HCT116 (cell line): ENCODE measurements at regions not wholly inside any gene's neighbourhood (a gene's known extent, or its start where the extent isn't known, plus 50 kb on each side); places are given as distances from the start of the nearest gene placed in this dataset.

ENCODE experiments used
- ATAC-seq: fragments of 200-7000 bp; cut with Tn5 transposase; 2 replicates; pipeline ENCODE4 v1.9.1; 2020; ENCODE audit warnings: mild to moderate bottlenecking, moderate library complexity
- BruUV-seq: library from RNA; stranded (reverse); fragments of 400-500 nt; replicated peaks from 2 replicates; lab custom pipeline; 2021; lab: Mats Ljungman, UMichigan
- CTCF ChIA-PET: fragments of 300-600 bp; sonication (Branson Sonifier 250); formaldehyde crosslinking; loops from one replicate; lab custom pipeline; 2021; ENCODE audit warnings: antibody characterized with exemption; lab: Charles Lee
- POLR2A ChIA-PET: fragments of 300-600, 350-600 bp; sonication (Branson Sonifier 250); formaldehyde crosslinking; loops from one replicate; lab custom pipeline; 2021; ENCODE audit warnings: antibody characterized with exemption; lab: Charles Lee
- RAD21 ChIA-PET, 2 experiments: fragments of 300-600 bp; sonication (Branson Sonifier 250); formaldehyde crosslinking; loops; one replicate each; lab custom pipeline; 2023; ENCODE audit warnings: low total read pairs in 2 of 2; ENCODE audit not compliant: uncharacterized antibody in 2 of 2, unreplicated experiment in 2 of 2, low non-redundant PET in 1 of 2; lab: Charles Lee
- DNase-seq: peaks from one replicate; pipeline ENCODE4 v3.0.0-alpha.2; 2010; ENCODE audit warnings: low read depth, low spot score
- H2AFZ ChIP-seq: fragments of 200-600 bp; shearing (Covaris generic), sonication (generic); 2 replicates; pipeline ENCODE4 v1.6.1; 2017; ENCODE audit warnings: low read depth, mixed run types, mixed read lengths, antibody characterized with exemption, low read length; ENCODE audit not compliant: poor library complexity, severe bottlenecking
- H3K27ac ChIP-seq: 2 replicates; pipeline ENCODE4 v1.5.1; 2012; ENCODE audit warnings: low read depth, low read length
- H3K27me3 ChIP-seq: fragments of 200-600 bp; sonication (generic); 2 replicates; pipeline ENCODE4 v1.6.1; 2016; ENCODE audit warnings: mixed run types, low read length, mixed read lengths; ENCODE audit not compliant: insufficient read depth
- H3K36me3 ChIP-seq, 2 experiments: fragments of 200-500 bp in 1 of 2; fragments of 200-600 bp in 1 of 2; sonication (Bioruptor generic) in 1 of 2; sonication (generic) in 1 of 2; 2 replicates each; pipeline versions ENCODE4 v1.5.1 to v1.6.1; 2014 to 2016; ENCODE audit warnings: low read length in 2 of 2, inconsistent platforms in 1 of 2, mixed read lengths in 1 of 2, mixed run types in 1 of 2; ENCODE audit not compliant: insufficient read depth in 2 of 2, control insufficient read depth in 1 of 2
- H3K4me1 ChIP-seq, 2 experiments: fragments of 200-600 bp in 1 of 2; sonication (generic) in 1 of 2; 2 replicates each; pipeline versions ENCODE4 v1.5.1 to v1.6.1; 2012 to 2017; ENCODE audit warnings: low read length in 2 of 2, inconsistent platforms in 1 of 2, mild to moderate bottlenecking in 1 of 2, mixed read lengths in 1 of 2, mixed run types in 1 of 2, moderate library complexity in 1 of 2; ENCODE audit not compliant: insufficient read depth in 2 of 2, control insufficient read depth in 1 of 2
- H3K4me2 ChIP-seq: fragments of 200-600 bp; sonication (generic); 2 replicates; pipeline ENCODE4 v1.6.1; 2017; ENCODE audit warnings: mixed run types, low read length, mixed read lengths
- H3K4me3 ChIP-seq, 2 experiments: fragments of 200-600 bp in 1 of 2; sonication (generic) in 1 of 2; replicated peaks in 1 of 2; 2 replicates each; pipeline ENCODE4 v1.5.1; 2011 to 2016; ENCODE audit warnings: low read length in 2 of 2, control low read depth in 1 of 2, low read depth in 1 of 2, mild to moderate bottlenecking in 1 of 2, mixed read lengths in 1 of 2, mixed run types in 1 of 2
- H3K79me2 ChIP-seq: fragments of 200-600 bp; sonication (generic); 2 replicates; pipeline ENCODE4 v1.6.1; 2017; ENCODE audit warnings: mild to moderate bottlenecking, mixed run types, low read length, moderate library complexity, mixed read lengths; ENCODE audit not compliant: insufficient read depth
- H3K9ac ChIP-seq: fragments of 200-600 bp; sonication (generic); 2 replicates; pipeline ENCODE4 v1.6.1; 2016; ENCODE audit warnings: low read length, mixed read lengths
- H3K9me2 ChIP-seq: fragments of 200-600 bp; sonication (generic), shearing (Covaris generic); 2 replicates; pipeline ENCODE4 v1.6.1; 2017; ENCODE audit warnings: mixed run types, mild to moderate bottlenecking, moderate library complexity; ENCODE audit not compliant: insufficient read depth
- H3K9me3 ChIP-seq, 2 experiments: fragments of 200-500 bp in 1 of 2; fragments of 200-600 bp in 1 of 2; sonication (Bioruptor generic) in 1 of 2; sonication (generic) in 1 of 2; 2 replicates each; pipeline ENCODE4 v1.6.1; 2014 to 2017; ENCODE audit warnings: low read length in 2 of 2, mixed read lengths in 2 of 2, inconsistent platforms in 1 of 2, low read depth in 1 of 2, mild to moderate bottlenecking in 1 of 2, mixed run types in 1 of 2, moderate library complexity in 1 of 2; ENCODE audit not compliant: control insufficient read depth in 1 of 2, insufficient read depth in 1 of 2
- H4K20me1 ChIP-seq: fragments of 200-600 bp; sonication (generic), shearing (Covaris generic); 2 replicates; pipeline ENCODE4 v1.6.1; 2017; ENCODE audit warnings: mixed run types, mild to moderate bottlenecking, moderate library complexity; ENCODE audit not compliant: insufficient read depth
- CBX3 ChIP-seq: IDR thresholded peaks from 2 replicates; pipeline ENCODE4 v1.6.1; 2012; ENCODE audit warnings: low read depth
- EGR1 ChIP-seq: IDR thresholded peaks from 2 replicates; pipeline ENCODE4 v1.6.1; 2012; ENCODE audit warnings: low read depth
- ELF1 ChIP-seq: IDR thresholded peaks from 2 replicates; pipeline ENCODE4 v1.6.1; 2012; ENCODE audit warnings: low read depth, borderline replicate concordance
- EZH2phosphoT487 ChIP-seq: fragments of 200-600 bp; IDR thresholded peaks from 2 replicates; pipeline ENCODE4 v1.6.1; 2018; ENCODE audit warnings: antibody characterized with exemption, borderline replicate concordance
- FOSL1 ChIP-seq: IDR thresholded peaks from 2 replicates; pipeline ENCODE4 v1.6.1; 2012; ENCODE audit warnings: low read depth
- POLR2A ChIP-seq: IDR thresholded peaks from 2 replicates; pipeline ENCODE4 v1.7.0; 2011; ENCODE audit warnings: borderline replicate concordance; ENCODE audit not compliant: insufficient read depth, insufficient read length; ENCODE audit errors: extremely low read depth
- POLR2AphosphoS5 ChIP-seq: IDR thresholded peaks from 2 replicates; pipeline ENCODE4 v1.6.1; 2011; ENCODE audit warnings: mild to moderate bottlenecking, low read depth, low read length, moderate library complexity
- RAD21 ChIP-seq: IDR thresholded peaks from 2 replicates; pipeline ENCODE4 v1.6.1; 2012; ENCODE audit warnings: low read depth, mild to moderate bottlenecking
- SIN3A ChIP-seq: IDR thresholded peaks from 2 replicates; pipeline ENCODE4 v1.6.1; 2012; ENCODE audit warnings: low read depth
- SP1 ChIP-seq: IDR thresholded peaks from 2 replicates; pipeline ENCODE4 v1.6.1; 2012; ENCODE audit warnings: low read depth
- SRF ChIP-seq: IDR thresholded peaks from 2 replicates; pipeline ENCODE4 v1.6.1; 2012; ENCODE audit warnings: low read depth
- TCF7L2 ChIP-seq: IDR thresholded peaks from 2 replicates; pipeline ENCODE4 v1.7.0; 2011; ENCODE audit warnings: borderline replicate concordance, inconsistent platforms; ENCODE audit not compliant: insufficient read depth, insufficient read length; ENCODE audit errors: extremely low read depth
- YY1 ChIP-seq: IDR thresholded peaks from 2 replicates; pipeline ENCODE4 v1.6.1; 2011; ENCODE audit warnings: low read length, low read depth, moderate library complexity, mild to moderate bottlenecking; ENCODE audit not compliant: insufficient replicate concordance; ENCODE audit errors: extremely low read depth
- ZFX ChIP-seq: fragments of 450-650 bp; IDR thresholded peaks from 2 replicates; pipeline ENCODE4 v1.6.1; 2017
- ZNF274 ChIP-seq: fragments of 200-500 bp; sonication (Bioruptor generic); IDR thresholded peaks from 2 replicates; pipeline ENCODE4 v1.6.1; 2014; ENCODE audit warnings: mild to moderate bottlenecking, low read depth, low read length, inconsistent platforms
- intact Hi-C: fragments of 100-400 bp; cut with micrococcal nuclease; formaldehyde crosslinking; loops from 2 replicates; pipeline ENCODE4 v1.10.0; 2022
- TF ChIP-seq, protein P1 (sequence below): IDR thresholded peaks from 2 replicates; pipeline ENCODE4 v1.6.1; 2012; ENCODE audit warnings: low read depth
- TF ChIP-seq, protein P2 (sequence below): IDR thresholded peaks from 2 replicates; pipeline ENCODE4 v1.6.1; 2011; ENCODE audit warnings: mild to moderate bottlenecking, low read length, moderate library complexity; ENCODE audit not compliant: insufficient replicate concordance; ENCODE audit errors: extremely low read depth

DNA sequence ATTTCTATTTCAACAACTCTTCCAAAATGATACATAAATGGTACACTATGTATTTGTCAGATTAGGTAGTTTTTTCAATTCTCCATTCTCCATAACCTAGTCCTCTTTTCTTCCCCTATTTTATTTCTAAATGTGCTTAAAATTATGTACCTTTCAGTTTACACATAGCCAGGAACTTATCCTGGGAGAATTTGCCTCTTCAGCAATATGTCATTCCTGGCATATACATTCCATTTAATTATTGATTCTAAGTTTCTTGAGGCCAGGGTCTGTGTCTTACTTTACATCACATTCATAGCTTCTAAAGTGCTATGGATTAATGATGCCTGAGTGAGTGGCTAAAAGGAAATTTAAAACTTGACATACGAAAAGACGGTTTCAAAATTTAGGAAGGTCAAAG lies 199.8 kb downstream of the PDGFRA start:
- Histone ChIP-seq H3K4me1 (no peaks in the 10 kb centered on the region), H4K20me1 (no peaks in the 10 kb centered on the region), H3K27ac (no peak overlapping the region), H3K79me2 (no peaks in the 10 kb centered on the region), H2AFZ (no peak overlapping the region), H3K27me3 (peaks cover 43% of the 10 kb centered on the region), H3K4me3 (no peak overlapping the region), H3K4me2 (no peak overlapping the region), H3K36me3 (no peaks in the 10 kb centered on the region), H3K9ac (no peak overlapping the region), H3K9me3 (no peaks in the 10 kb centered on the region), H3K9me2 (no peaks in the 10 kb centered on the region)
- TF ChIP-seq EZH2phosphoT487 (no peak), TCF7L2 (no peak), SP1 (no peak), FOSL1 (no peak), POLR2A (no peak), ZNF274 (no peak), POLR2AphosphoS5 (no peak), ELF1 (no peak), SIN3A (no peak), CBX3 (no peak), ZFX (no peak), EGR1 (no peak), SRF (no peak), RAD21 (no peak), YY1 (no peak)
- TF ChIP-seq, protein P1, sequence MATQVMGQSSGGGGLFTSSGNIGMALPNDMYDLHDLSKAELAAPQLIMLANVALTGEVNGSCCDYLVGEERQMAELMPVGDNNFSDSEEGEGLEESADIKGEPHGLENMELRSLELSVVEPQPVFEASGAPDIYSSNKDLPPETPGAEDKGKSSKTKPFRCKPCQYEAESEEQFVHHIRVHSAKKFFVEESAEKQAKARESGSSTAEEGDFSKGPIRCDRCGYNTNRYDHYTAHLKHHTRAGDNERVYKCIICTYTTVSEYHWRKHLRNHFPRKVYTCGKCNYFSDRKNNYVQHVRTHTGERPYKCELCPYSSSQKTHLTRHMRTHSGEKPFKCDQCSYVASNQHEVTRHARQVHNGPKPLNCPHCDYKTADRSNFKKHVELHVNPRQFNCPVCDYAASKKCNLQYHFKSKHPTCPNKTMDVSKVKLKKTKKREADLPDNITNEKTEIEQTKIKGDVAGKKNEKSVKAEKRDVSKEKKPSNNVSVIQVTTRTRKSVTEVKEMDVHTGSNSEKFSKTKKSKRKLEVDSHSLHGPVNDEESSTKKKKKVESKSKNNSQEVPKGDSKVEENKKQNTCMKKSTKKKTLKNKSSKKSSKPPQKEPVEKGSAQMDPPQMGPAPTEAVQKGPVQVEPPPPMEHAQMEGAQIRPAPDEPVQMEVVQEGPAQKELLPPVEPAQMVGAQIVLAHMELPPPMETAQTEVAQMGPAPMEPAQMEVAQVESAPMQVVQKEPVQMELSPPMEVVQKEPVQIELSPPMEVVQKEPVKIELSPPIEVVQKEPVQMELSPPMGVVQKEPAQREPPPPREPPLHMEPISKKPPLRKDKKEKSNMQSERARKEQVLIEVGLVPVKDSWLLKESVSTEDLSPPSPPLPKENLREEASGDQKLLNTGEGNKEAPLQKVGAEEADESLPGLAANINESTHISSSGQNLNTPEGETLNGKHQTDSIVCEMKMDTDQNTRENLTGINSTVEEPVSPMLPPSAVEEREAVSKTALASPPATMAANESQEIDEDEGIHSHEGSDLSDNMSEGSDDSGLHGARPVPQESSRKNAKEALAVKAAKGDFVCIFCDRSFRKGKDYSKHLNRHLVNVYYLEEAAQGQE, result no peak
- TF ChIP-seq, protein P2, sequence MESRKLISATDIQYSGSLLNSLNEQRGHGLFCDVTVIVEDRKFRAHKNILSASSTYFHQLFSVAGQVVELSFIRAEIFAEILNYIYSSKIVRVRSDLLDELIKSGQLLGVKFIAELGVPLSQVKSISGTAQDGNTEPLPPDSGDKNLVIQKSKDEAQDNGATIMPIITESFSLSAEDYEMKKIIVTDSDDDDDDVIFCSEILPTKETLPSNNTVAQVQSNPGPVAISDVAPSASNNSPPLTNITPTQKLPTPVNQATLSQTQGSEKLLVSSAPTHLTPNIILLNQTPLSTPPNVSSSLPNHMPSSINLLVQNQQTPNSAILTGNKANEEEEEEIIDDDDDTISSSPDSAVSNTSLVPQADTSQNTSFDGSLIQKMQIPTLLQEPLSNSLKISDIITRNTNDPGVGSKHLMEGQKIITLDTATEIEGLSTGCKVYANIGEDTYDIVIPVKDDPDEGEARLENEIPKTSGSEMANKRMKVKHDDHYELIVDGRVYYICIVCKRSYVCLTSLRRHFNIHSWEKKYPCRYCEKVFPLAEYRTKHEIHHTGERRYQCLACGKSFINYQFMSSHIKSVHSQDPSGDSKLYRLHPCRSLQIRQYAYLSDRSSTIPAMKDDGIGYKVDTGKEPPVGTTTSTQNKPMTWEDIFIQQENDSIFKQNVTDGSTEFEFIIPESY, result no peak
- ChIA-PET POLR2A (no interaction called here), RAD21 (no interaction called here), CTCF (no interaction called here)
- ATAC-seq, result no peak
- DNase-seq, result no peak
- intact Hi-C loops, result no loop called here
- BruUV-seq, result no TSS peak
